ENCODE measurements at regions not wholly inside any gene's neighbourhood (a gene's known extent, or its start where the extent isn't known, plus 50 kb on each side); places are given as distances from the start of the nearest gene placed in this dataset.

DNA sequence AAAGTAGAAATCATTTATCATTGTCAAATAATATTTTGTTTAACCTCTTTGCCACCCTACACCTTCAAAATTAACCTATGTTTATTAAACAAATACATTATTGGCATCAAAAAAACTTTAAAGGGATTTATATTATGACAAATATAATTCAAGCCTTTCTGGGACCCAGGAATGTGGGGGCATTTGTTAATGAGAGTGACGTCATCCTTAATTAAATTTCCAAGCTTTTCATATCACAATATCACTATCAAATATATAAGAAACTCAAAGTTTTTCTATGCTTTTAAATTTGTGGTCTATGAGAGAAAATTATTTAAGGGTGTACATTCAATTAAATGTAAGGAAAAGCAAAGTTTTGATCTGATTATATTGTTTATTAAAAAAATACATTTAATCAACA lies 307.4 kb upstream of the POU3F3 start:
- TF ChIP-seq, protein P1, sequence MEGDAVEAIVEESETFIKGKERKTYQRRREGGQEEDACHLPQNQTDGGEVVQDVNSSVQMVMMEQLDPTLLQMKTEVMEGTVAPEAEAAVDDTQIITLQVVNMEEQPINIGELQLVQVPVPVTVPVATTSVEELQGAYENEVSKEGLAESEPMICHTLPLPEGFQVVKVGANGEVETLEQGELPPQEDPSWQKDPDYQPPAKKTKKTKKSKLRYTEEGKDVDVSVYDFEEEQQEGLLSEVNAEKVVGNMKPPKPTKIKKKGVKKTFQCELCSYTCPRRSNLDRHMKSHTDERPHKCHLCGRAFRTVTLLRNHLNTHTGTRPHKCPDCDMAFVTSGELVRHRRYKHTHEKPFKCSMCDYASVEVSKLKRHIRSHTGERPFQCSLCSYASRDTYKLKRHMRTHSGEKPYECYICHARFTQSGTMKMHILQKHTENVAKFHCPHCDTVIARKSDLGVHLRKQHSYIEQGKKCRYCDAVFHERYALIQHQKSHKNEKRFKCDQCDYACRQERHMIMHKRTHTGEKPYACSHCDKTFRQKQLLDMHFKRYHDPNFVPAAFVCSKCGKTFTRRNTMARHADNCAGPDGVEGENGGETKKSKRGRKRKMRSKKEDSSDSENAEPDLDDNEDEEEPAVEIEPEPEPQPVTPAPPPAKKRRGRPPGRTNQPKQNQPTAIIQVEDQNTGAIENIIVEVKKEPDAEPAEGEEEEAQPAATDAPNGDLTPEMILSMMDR (IDR thresholded peaks at IDR 0.05; ENCODE audit: low read length) = no peak
- TF ChIP-seq EZH2 (optimal IDR thresholded peaks at IDR 0.05; ENCODE audit: low read depth, low read length) = no peak
- no peak for TF ChIP-seq EZH2phosphoT487 (IDR thresholded peaks at IDR 0.05; ENCODE audit: low read length)

All from MM.1S (cell line).